Spleen (tissue), 7 donors: ENCODE measurements at regions not wholly inside any gene's neighbourhood (a gene's known extent, or its start where the extent isn't known, plus 50 kb on each side); places are given as distances from the start of the nearest gene placed in this dataset.

ENCODE experiments used
- CTCF ChIP-seq, 11 experiments: fragments of 200-600 bp in 7 of 11; fragments of 450-650 bp in 4 of 11; sonication (generic) in 4 of 11; IDR thresholded peaks in 8 of 11; conservative IDR thresholded peaks in 3 of 11; 1 replicate in 7 of 11; 2 replicates in 4 of 11; pipeline versions ENCODE4 v1.4.0 to v1.8.0; 2016 to 2021; ENCODE audit warnings: antibody characterized with exemption in 11 of 11, inconsistent platforms in 4 of 11, mild to moderate bottlenecking in 1 of 11
- POLR2A ChIP-seq, 3 donors: fragments of 450-650 bp; IDR thresholded peaks; one replicate each; pipeline ENCODE4 v1.5.1; 2017; ENCODE audit warnings: antibody characterized with exemption in 3 of 3, mild to moderate bottlenecking in 1 of 3
- POLR2AphosphoS5 ChIP-seq, 3 donors: sonication (generic); formaldehyde crosslinking; IDR thresholded peaks; one replicate each; pipeline ENCODE4 v1.5.1; 2017; ENCODE audit warnings: antibody characterized with exemption in 3 of 3
- donor health status: DM: no; HTN: no; CAD: no; lungs with moderate emphysema.
- donor health status: DM: no; HTN: no; CAD: no.
- donor health status: DM: no; HTN: no; CAD: no.

GRCh38 chr18:68053290-68053689 lies 536.8 kb upstream of the DSEL start:
- TF ChIP-seq CTCF (IDR thresholded peaks at IDR 0.05 in 8 of 11, conservative IDR thresholded peaks at IDR 0.05 in 3 of 11) (no peak), POLR2A (IDR thresholded peaks at IDR 0.05) (no peak), POLR2AphosphoS5 (IDR thresholded peaks at IDR 0.05) (no peak)
